ENCODE measurements at regions not wholly inside any gene's neighbourhood (a gene's known extent, or its start where the extent isn't known, plus 50 kb on each side); places are given as distances from the start of the nearest gene placed in this dataset.

DNA sequence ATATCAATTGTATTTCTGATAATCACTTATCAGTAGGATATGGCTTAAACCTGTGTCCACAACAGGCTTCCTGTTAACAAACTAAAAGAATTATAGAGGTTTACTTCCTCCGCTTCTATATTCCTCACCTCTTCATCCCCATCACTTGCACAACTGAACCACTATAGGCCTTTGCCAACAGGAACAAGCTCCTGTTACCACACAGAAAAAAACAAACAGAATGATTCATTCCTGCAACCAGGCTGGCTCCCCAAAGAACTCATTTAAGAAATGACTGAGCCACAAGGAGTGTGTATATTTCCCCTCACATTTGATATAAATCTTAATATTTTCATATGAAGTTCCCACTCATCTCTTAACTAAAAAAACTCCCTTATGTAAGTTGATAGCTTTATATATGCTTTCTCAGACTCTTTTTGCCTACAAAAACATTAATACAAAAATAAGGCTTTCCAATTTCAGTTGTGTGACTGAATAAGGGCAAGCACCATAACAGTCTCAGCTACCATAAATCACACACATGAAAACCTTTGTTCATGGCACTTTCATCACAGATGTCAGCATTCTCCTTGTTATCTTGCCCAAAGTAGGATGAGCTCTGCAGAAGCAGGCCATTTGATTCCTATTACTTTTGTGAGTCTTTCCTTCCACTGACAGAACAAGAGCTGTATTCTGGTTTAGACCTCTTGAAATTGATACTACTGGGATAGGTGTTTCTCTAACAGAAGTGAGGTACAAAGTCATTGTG lies 366.8 kb downstream of the SLITRK1 start:
- no peak overlapping the region for H3K9ac ChIP-seq (ENCODE audit: insufficient read length)
- no peak overlapping the region for H3K4me3 ChIP-seq
- TF ChIP-seq POLR2AphosphoS5 (IDR thresholded peaks at IDR 0.05; ENCODE audit: borderline replicate concordance, low read depth, low read length) (no peak), FOXP2 (optimal IDR thresholded peaks at IDR 0.05; ENCODE audit: control extremely low read depth, extremely low read length, insufficient read depth) (no peak), EZH2 (IDR thresholded peaks at IDR 0.05) (no peak)
- no peaks in the 10 kb centered on the region for H3K9me3 ChIP-seq (ENCODE audit: low read depth, low read length)
- H3K27ac ChIP-seq, result no peak overlapping the region
- no peak for DNase-seq (ENCODE audit: low read depth, low spot score)
- no peaks in the 10 kb centered on the region for H3K36me3 ChIP-seq (ENCODE audit: insufficient read depth, low read length)

DNA sequence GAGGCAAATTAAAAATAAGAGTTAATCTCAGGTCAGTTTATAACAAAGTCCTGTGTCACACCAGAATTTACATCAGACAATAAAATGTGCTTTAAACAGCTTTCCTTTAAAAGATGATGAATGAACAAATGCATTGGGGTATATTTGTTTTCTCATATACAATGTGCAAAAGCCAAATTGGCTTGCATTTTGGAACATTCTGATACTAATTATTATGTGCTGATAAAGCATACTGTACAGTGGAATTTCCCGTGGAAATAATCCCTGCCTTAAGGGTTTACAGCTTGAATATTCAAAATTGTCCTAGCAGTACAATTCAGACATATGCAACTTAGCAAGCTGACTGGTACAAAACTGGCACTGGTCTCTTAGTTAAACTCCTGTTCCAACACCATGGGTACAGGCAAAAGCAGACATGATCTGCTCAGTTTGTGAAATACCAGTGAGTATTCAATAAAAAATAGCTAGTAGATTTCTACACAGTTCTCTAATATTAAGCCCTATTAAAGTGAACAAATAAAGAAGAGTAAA lies 373.4 kb downstream of the SLITRK1 start:
- peak overlapping the region; percentile 51 for H3K9ac ChIP-seq (ENCODE audit: insufficient read length)
- DNase-seq (ENCODE audit: low read depth, low spot score), result peak; percentile 77
- no peaks in the 10 kb centered on the region for H3K9me3 ChIP-seq (ENCODE audit: low read depth, low read length)
- peak overlapping the region; percentile 65 for H3K4me3 ChIP-seq
- TF ChIP-seq POLR2AphosphoS5 (IDR thresholded peaks at IDR 0.05; ENCODE audit: borderline replicate concordance, low read depth, low read length) (no peak), EZH2 (IDR thresholded peaks at IDR 0.05) (no peak), FOXP2 (optimal IDR thresholded peaks at IDR 0.05; ENCODE audit: control extremely low read depth, extremely low read length, insufficient read depth) (no peak)
- no peaks in the 10 kb centered on the region for H3K36me3 ChIP-seq (ENCODE audit: insufficient read depth, low read length)
- peak overlapping the region; percentile 95 for H3K27ac ChIP-seq

DNA sequence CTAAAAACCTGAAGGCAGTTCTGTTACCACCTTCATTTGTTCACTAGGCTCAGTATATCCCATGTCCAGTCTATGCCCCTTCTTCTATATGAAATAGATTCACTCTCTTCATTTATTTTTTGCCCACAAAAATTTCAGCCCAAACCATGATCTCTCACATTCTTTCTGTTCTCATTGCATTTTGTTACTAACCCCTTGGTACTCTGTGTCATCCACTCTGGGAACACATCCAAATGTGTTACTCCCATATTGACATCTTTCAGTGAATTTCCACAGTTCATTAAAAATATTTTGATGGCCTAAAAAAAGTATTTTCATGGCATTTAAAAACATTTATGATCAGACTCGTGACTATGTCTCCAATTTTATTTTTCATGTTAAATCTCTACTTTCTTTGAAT lies 378.9 kb downstream of the SLITRK1 start:
- Histone ChIP-seq H3K9ac (ENCODE audit: insufficient read length) (no peak overlapping the region), H3K27ac (no peak overlapping the region), H3K4me3 (no peak overlapping the region), H3K36me3 (ENCODE audit: insufficient read depth, low read length) (no peaks in the 10 kb centered on the region), H3K9me3 (ENCODE audit: low read depth, low read length) (no peaks in the 10 kb centered on the region)
- DNase-seq (ENCODE audit: low read depth, low spot score), result no peak
- TF ChIP-seq POLR2AphosphoS5 (IDR thresholded peaks at IDR 0.05; ENCODE audit: borderline replicate concordance, low read depth, low read length), result no peak
- TF ChIP-seq FOXP2 (optimal IDR thresholded peaks at IDR 0.05; ENCODE audit: control extremely low read depth, extremely low read length, insufficient read depth), result no peak

DNA sequence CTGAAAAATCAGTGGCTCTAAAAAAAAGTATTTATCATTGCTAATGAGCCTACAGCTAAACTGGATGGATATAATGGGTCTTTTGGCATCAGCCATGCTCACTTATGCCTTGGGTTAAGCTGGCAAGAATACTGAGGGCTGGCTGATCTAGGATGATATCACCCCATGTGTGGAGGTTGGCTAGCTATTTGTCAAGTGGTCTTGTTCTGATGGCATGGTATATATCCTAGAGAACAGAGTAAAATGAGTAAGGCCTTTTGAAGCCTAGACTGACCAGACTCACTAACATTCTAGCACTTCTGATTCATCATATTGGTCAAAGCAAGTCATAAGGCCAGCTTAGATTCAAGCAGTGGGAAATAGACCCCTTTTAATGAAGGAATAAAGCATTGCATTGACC lies 383.0 kb downstream of the SLITRK1 start:
- Histone ChIP-seq H3K4me3 (no peak overlapping the region), H3K9me3 (ENCODE audit: low read depth, low read length) (no peaks in the 10 kb centered on the region), H3K9ac (ENCODE audit: insufficient read length) (no peak overlapping the region), H3K27ac (peak overlapping the region; percentile 22; the same call in 1 of the 2 replicates), H3K36me3 (ENCODE audit: insufficient read depth, low read length) (no peaks in the 10 kb centered on the region)
- DNase-seq (ENCODE audit: low read depth, low spot score), result no peak
- TF ChIP-seq FOXP2 (optimal IDR thresholded peaks at IDR 0.05; ENCODE audit: control extremely low read depth, extremely low read length, insufficient read depth) (no peak), EZH2 (IDR thresholded peaks at IDR 0.05) (no peak), POLR2AphosphoS5 (IDR thresholded peaks at IDR 0.05; ENCODE audit: borderline replicate concordance, low read depth, low read length) (no peak)

DNA sequence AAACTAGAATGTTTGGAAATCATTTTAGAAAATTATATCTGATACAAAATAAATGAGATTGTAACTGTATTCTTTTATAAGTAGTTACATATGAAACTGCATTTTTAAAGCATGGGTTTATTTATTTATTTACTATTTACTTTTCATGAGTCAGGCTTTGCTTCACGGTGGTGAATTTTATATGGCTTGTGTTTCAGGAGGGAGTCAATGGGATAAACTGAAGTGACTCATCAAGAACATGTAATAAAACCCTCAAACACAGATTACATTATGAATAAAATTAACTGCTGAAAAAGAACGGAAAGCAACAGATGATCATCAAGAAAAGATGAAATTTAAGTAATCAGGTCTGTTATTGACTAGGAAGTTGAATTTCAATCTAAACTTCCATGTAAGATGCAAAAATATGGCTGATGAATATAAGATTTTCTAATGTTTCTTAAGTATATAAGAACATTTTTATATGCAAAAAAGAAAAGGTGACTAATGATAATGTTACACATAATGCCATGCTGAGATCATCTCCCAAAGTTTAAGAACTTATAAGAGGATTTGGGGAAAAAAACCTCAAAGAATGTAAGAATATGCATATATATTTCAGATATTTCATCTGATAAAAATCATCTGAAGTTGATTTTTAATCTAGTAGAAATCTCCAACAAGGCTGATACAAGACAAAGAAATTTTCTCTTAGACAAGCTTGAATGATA lies 383.6 kb downstream of the SLITRK1 start:
- no peak for DNase-seq (ENCODE audit: low read depth, low spot score)

DNA sequence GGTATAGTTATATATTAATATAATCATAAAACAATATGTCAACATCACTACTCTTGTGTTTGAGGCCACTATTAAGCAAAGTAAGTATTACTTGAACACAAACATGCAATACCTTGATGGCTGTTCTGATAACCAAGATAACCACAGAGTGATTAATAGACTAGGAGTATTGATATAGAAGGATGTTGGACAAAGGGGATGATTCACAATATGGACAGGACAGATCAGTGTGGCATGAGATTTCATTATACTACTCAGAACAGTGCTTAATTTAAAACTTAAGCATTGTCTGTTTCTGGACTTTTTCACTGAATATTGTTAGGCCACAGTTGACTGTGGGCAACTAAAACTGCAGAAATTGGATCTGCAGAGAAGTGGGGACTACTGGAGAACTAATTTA lies 384.2 kb downstream of the SLITRK1 start:
- no peak overlapping the region for H3K4me3 ChIP-seq
- no peak for DNase-seq (ENCODE audit: low read depth, low spot score)
- H3K9me3 ChIP-seq (ENCODE audit: low read depth, low read length), result no peaks in the 10 kb centered on the region
- no peaks in the 10 kb centered on the region for H3K36me3 ChIP-seq (ENCODE audit: insufficient read depth, low read length)
- TF ChIP-seq FOXP2 (optimal IDR thresholded peaks at IDR 0.05; ENCODE audit: control extremely low read depth, extremely low read length, insufficient read depth) (no peak), POLR2AphosphoS5 (IDR thresholded peaks at IDR 0.05; ENCODE audit: borderline replicate concordance, low read depth, low read length) (no peak), EZH2 (IDR thresholded peaks at IDR 0.05) (no peak)
- H3K9ac ChIP-seq (ENCODE audit: insufficient read length), result no peak overlapping the region
- peak overlapping the region; percentile 22; the same call in 1 of the 2 replicates for H3K27ac ChIP-seq

More for the DNA sequence above, 383.6 kb downstream of the SLITRK1 start:
- peak overlapping the region; percentile 22; the same call in 1 of the 2 replicates for H3K27ac ChIP-seq
- H3K9me3 ChIP-seq (ENCODE audit: low read depth, low read length), result no peaks in the 10 kb centered on the region
- no peak overlapping the region for H3K9ac ChIP-seq (ENCODE audit: insufficient read length)
- no peak overlapping the region for H3K4me3 ChIP-seq
- H3K36me3 ChIP-seq (ENCODE audit: insufficient read depth, low read length), result no peaks in the 10 kb centered on the region
- TF ChIP-seq POLR2AphosphoS5 (IDR thresholded peaks at IDR 0.05; ENCODE audit: borderline replicate concordance, low read depth, low read length), result no peak
- TF ChIP-seq FOXP2 (optimal IDR thresholded peaks at IDR 0.05; ENCODE audit: control extremely low read depth, extremely low read length, insufficient read depth), result no peak
- no peak for TF ChIP-seq EZH2 (IDR thresholded peaks at IDR 0.05)

DNA sequence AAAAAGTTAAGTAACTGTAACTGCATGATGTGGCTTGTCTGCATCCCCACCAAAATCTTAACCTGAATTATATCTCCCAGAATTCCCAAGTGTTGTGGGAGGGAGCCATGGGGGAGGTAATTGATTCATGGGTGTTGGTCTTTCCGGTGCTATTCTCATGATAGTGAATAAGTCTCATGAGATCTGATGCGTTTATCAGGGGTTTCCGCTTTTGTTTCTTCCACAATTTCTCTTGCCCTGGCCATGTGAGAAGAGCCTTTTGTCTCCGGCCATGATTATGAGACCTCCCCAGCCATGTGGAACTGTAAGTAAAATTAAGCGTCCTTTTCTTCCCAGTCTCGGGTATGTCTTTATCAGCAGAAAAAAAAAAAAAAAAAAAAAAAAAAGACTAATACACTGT lies 385.8 kb downstream of the SLITRK1 start:
- Histone ChIP-seq H3K4me3 (no peak overlapping the region), H3K9me3 (ENCODE audit: low read depth, low read length) (no peaks in the 10 kb centered on the region), H3K9ac (ENCODE audit: insufficient read length) (no peak overlapping the region), H3K36me3 (ENCODE audit: insufficient read depth, low read length) (no peaks in the 10 kb centered on the region), H3K27ac (no peak overlapping the region)
- TF ChIP-seq POLR2AphosphoS5 (IDR thresholded peaks at IDR 0.05; ENCODE audit: borderline replicate concordance, low read depth, low read length) (no peak), FOXP2 (optimal IDR thresholded peaks at IDR 0.05; ENCODE audit: control extremely low read depth, extremely low read length, insufficient read depth) (no peak), EZH2 (IDR thresholded peaks at IDR 0.05) (no peak)
- DNase-seq (ENCODE audit: low read depth, low spot score), result no peak

DNA sequence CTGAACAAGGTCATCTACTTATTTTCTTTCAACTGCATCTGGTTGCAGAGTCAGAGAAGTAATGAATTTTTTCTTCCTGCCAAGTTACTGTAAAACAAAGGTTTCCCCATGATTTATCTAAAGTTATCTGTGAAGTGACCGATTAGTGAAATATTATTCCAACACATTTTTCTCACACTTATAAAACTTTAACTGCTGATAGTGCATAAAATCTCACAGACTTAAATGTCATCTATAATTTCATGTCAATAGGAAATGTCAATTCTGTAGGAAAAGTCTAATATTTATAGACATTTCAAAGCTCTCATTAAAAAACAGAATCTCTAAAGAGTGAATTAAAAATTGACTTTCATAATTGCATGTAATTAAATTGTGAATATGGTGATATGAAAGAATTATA lies 397.2 kb downstream of the SLITRK1 start:
- Histone ChIP-seq H3K27ac (no peak overlapping the region), H3K9me3 (ENCODE audit: low read depth, low read length) (no peaks in the 10 kb centered on the region), H3K36me3 (ENCODE audit: insufficient read depth, low read length) (no peaks in the 10 kb centered on the region), H3K9ac (ENCODE audit: insufficient read length) (no peak overlapping the region), H3K4me3 (no peak overlapping the region)
- no peak for DNase-seq (ENCODE audit: low read depth, low spot score)
- TF ChIP-seq POLR2AphosphoS5 (IDR thresholded peaks at IDR 0.05; ENCODE audit: borderline replicate concordance, low read depth, low read length) (no peak), EZH2 (IDR thresholded peaks at IDR 0.05) (no peak)

Data from SK-N-MC (cell line).